ENCODE measurements at regions not wholly inside any gene's neighbourhood (a gene's known extent, or its start where the extent isn't known, plus 50 kb on each side); places are given as distances from the start of the nearest gene placed in this dataset.

- no peaks in the 10 kb centered on the region for H3K79me2 ChIP-seq (replicated peaks; ENCODE audit: insufficient read depth)
- Mint-ChIP-seq H3K9me3 (peaks cover 16% of the 10 kb centered on the region; the same call in 2 of the 3 replicates), H3K36me3 (ENCODE audit: low read depth) (peaks cover 7% of the 10 kb centered on the region; the same call in 2 of the 3 replicates), H3K27ac (no peak overlapping the region), H3K4me3 (no peak overlapping the region), H3K27me3 (ENCODE audit: insufficient read depth, low read depth, poor library complexity) (peaks cover 2% of the 10 kb centered on the region), H3K4me1 (peaks cover 10% of the 10 kb centered on the region; the same call in 2 of the 3 replicates)
- no peaks in the 10 kb centered on the region for H3K27me3 ChIP-seq (ENCODE audit: insufficient read depth)
- no peaks in the 10 kb centered on the region for H3K36me3 ChIP-seq (ENCODE audit: insufficient read depth)
- H3K27ac ChIP-seq (ENCODE audit: low read depth), result no peak overlapping the region
- no peak overlapping the region for H2AFZ ChIP-seq
- DNase-seq (ENCODE audit: low spot score) (no peak), ATAC-seq (no peak)
- H4K20me1 ChIP-seq (replicated peaks; ENCODE audit: insufficient read depth), result no peaks in the 10 kb centered on the region
- H3K9me2 ChIP-seq (ENCODE audit: insufficient read depth), result peaks cover 25% of the 10 kb centered on the region
- H3K4me2 ChIP-seq, result no peak overlapping the region
- H3K4me1 ChIP-seq (ENCODE audit: insufficient read depth), result peaks cover 7% of the 10 kb centered on the region
- no peaks in the 10 kb centered on the region for H3F3A ChIP-seq (replicated peaks; ENCODE audit: low read depth)
- no peak overlapping the region for H3K4me3 ChIP-seq
- TF ChIP-seq ETS1 (IDR thresholded peaks at IDR 0.05) (no peak), NANOG (IDR thresholded peaks at IDR 0.05; ENCODE audit: borderline replicate concordance) (no peak), REST (IDR thresholded peaks at IDR 0.05; ENCODE audit: unreplicated experiment) (no peak), ZNF462 (CRISPR knock-in tag; IDR thresholded peaks at IDR 0.05) (no peak), ZNF114 (CRISPR knock-in tag; IDR thresholded peaks at IDR 0.05) (no peak), EZH2phosphoT487 (IDR thresholded peaks at IDR 0.05; ENCODE audit: unreplicated experiment) (no peak), POLR2AphosphoS5 (IDR thresholded peaks at IDR 0.05; ENCODE audit: low read depth) (no peak), CREB1 (CRISPR knock-in tag; IDR thresholded peaks at IDR 0.05; ENCODE audit: low read depth) (no peak), STAT1 (IDR thresholded peaks at IDR 0.05; ENCODE audit: unreplicated experiment) (no peak), JUNB (IDR thresholded peaks at IDR 0.05; ENCODE audit: unreplicated experiment) (no peak), ZNF331 (CRISPR knock-in tag; IDR thresholded peaks at IDR 0.05; ENCODE audit: low read depth) (no peak), EZH2 (IDR thresholded peaks at IDR 0.05; ENCODE audit: low read depth, unreplicated experiment) (no peak)
- TF ChIP-seq, protein P1, sequence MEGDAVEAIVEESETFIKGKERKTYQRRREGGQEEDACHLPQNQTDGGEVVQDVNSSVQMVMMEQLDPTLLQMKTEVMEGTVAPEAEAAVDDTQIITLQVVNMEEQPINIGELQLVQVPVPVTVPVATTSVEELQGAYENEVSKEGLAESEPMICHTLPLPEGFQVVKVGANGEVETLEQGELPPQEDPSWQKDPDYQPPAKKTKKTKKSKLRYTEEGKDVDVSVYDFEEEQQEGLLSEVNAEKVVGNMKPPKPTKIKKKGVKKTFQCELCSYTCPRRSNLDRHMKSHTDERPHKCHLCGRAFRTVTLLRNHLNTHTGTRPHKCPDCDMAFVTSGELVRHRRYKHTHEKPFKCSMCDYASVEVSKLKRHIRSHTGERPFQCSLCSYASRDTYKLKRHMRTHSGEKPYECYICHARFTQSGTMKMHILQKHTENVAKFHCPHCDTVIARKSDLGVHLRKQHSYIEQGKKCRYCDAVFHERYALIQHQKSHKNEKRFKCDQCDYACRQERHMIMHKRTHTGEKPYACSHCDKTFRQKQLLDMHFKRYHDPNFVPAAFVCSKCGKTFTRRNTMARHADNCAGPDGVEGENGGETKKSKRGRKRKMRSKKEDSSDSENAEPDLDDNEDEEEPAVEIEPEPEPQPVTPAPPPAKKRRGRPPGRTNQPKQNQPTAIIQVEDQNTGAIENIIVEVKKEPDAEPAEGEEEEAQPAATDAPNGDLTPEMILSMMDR (conservative IDR thresholded peaks at IDR 0.05; ENCODE audit: low read depth in 2 of 2), result no peak
Observed at GRCh38 chr3:20246662-20247061, 60.7 kb upstream of the SGO1 start.
